ENCODE measurements at regions not wholly inside any gene's neighbourhood (a gene's known extent, or its start where the extent isn't known, plus 50 kb on each side); places are given as distances from the start of the nearest gene placed in this dataset.

- POLR2A ChIA-PET, result no interaction called here
- no peak for TF ChIP-seq CTCF (IDR thresholded peaks at IDR 0.05; ENCODE audit: insufficient read depth, low read depth, low read length)
Measured at GRCh38 chr6:98339506-98339905, 494.9 kb upstream of the POU3F2 start.

GRCh38 chr6:98343004-98343403 lies 491.4 kb upstream of the POU3F2 start:
- H3K36me3 ChIP-seq (ENCODE audit: control insufficient read depth, insufficient read depth, low read length), result no peaks in the 10 kb centered on the region
- ChIA-PET POLR2A (no interaction called here), CTCF (no interaction called here)
- no peak overlapping the region for H3K4me3 ChIP-seq (ENCODE audit: low read depth, low read length)
- no peaks in the 10 kb centered on the region for H3K27me3 ChIP-seq (ENCODE audit: control insufficient read depth, insufficient read depth, low read length)
- no peak for DNase-seq (ENCODE audit: low read depth)
- no peak for TF ChIP-seq CTCF (IDR thresholded peaks at IDR 0.05; ENCODE audit: insufficient read depth, low read depth, low read length)

More at GRCh38 chr6:98339506-98339905, 494.9 kb upstream of the POU3F2 start:
- H3K4me3 ChIP-seq (ENCODE audit: low read depth, low read length), result no peak overlapping the region
- CTCF ChIA-PET, result no interaction called here
- no peaks in the 10 kb centered on the region for H3K27me3 ChIP-seq (ENCODE audit: control insufficient read depth, insufficient read depth, low read length)
- DNase-seq (ENCODE audit: low read depth), result no peak
- H3K36me3 ChIP-seq (ENCODE audit: control insufficient read depth, insufficient read depth, low read length), result no peaks in the 10 kb centered on the region

GRCh38 chr6:98343797-98344196 lies 490.6 kb upstream of the POU3F2 start:
- ChIA-PET POLR2A (no interaction called here), CTCF (no interaction called here)

GRCh38 chr6:98352348-98352747 lies 482.0 kb upstream of the POU3F2 start:
- no peak overlapping the region for H3K4me3 ChIP-seq (ENCODE audit: low read depth, low read length)
- no peaks in the 10 kb centered on the region for H3K36me3 ChIP-seq (ENCODE audit: control insufficient read depth, insufficient read depth, low read length)
- TF ChIP-seq CTCF (IDR thresholded peaks at IDR 0.05; ENCODE audit: insufficient read depth, low read depth, low read length), result no peak
- no peak for DNase-seq (ENCODE audit: low read depth)
- H3K27me3 ChIP-seq (ENCODE audit: control insufficient read depth, insufficient read depth, low read length), result no peaks in the 10 kb centered on the region
- ChIA-PET CTCF (no interaction called here), POLR2A (no interaction called here)

More at GRCh38 chr6:98343797-98344196, 490.6 kb upstream of the POU3F2 start:
- TF ChIP-seq CTCF (IDR thresholded peaks at IDR 0.05; ENCODE audit: insufficient read depth, low read depth, low read length), result no peak
- H3K4me3 ChIP-seq (ENCODE audit: low read depth, low read length), result no peak overlapping the region
- no peaks in the 10 kb centered on the region for H3K27me3 ChIP-seq (ENCODE audit: control insufficient read depth, insufficient read depth, low read length)
- no peak for DNase-seq (ENCODE audit: low read depth)
- no peaks in the 10 kb centered on the region for H3K36me3 ChIP-seq (ENCODE audit: control insufficient read depth, insufficient read depth, low read length)

- Histone ChIP-seq H3K4me3 (ENCODE audit: low read depth, low read length) (no peak overlapping the region), H3K36me3 (ENCODE audit: control insufficient read depth, insufficient read depth, low read length) (no peaks in the 10 kb centered on the region), H3K27me3 (ENCODE audit: control insufficient read depth, insufficient read depth, low read length) (no peaks in the 10 kb centered on the region)
- no peak for TF ChIP-seq CTCF (IDR thresholded peaks at IDR 0.05; ENCODE audit: insufficient read depth, low read depth, low read length)
- POLR2A ChIA-PET, result no interaction called here
- CTCF ChIA-PET, result no interaction called here
- no peak for DNase-seq (ENCODE audit: low read depth)
Measured at GRCh38 chr6:98358173-98358572, 476.2 kb upstream of the POU3F2 start.

All from BJ (cell line).